ENCODE measurements at regions not wholly inside any gene's neighbourhood (a gene's known extent, or its start where the extent isn't known, plus 50 kb on each side); places are given as distances from the start of the nearest gene placed in this dataset.
A peak's percentile ranks its signal among the peaks of the same experiment; 100 is the strongest.

GRCh38 chr14:51307551-51307950 is 67.5 kb downstream of the TMX1 start:
- DNase-seq (ENCODE audit: low spot score) (no peak), FAIRE-seq (no peak)

GRCh38 chr14:51308866-51309265 is 68.8 kb downstream of the TMX1 start:
- no peak for DNase-seq (ENCODE audit: low spot score)
- FAIRE-seq, result no peak

DNA sequence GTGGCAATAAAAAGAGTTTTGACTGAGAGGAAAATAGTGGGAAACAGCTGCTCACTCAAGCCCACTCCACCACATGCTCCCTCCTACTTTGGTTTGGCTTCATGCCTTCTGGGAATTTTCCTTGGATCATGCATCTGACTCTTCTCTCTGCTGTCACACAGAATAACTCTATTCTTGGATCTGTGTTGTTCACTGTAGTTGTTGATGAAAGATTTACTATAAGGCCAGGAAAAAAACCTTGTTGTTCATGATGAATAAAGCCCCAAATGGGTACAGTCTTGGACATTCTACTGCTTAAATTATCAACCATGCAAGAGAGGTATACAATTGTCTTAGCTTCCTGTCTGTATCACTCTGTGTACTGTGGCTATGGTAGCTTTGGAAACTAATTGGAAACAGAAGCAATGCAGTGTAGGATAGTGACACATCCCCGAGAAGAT is 70.5 kb downstream of the TMX1 start:
- no peak for DNase-seq (ENCODE audit: low spot score)

DNA sequence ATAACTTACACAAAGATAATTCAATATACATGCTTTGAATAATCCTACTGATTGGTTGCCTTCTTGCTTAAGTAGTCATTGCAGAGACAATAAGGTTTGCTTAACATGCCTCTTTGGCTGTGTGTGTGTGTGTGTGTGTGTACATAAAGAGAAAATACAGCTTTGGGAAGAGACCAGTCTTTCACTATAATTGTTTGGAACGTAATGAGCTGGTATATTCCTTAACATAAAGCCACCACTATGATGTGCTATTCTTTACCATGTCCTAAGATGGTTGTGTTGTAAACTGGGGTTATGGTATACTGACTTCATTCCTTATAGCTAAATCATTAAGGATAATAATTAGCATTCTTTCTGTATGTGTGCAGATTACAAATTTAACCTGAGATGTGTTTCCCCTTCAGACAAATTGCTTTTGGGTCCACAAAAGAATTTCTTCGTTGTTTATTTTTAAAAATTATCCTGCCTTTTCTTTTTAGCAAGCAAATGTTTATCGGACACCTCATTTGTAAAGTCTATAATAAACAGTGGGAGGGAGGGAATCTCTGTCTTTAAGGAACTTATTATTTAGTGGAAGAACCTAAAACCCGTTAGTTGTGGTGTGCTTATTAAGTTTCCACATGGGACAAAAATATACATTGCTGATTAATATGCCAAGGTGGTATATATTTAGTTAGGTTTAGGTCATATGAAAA is 74.4 kb downstream of the TMX1 start:
- FAIRE-seq (peak; percentile 73), DNase-seq (ENCODE audit: low spot score) (no peak)

More for the DNA sequence above, 70.5 kb downstream of the TMX1 start:
- no peak for FAIRE-seq

DNA sequence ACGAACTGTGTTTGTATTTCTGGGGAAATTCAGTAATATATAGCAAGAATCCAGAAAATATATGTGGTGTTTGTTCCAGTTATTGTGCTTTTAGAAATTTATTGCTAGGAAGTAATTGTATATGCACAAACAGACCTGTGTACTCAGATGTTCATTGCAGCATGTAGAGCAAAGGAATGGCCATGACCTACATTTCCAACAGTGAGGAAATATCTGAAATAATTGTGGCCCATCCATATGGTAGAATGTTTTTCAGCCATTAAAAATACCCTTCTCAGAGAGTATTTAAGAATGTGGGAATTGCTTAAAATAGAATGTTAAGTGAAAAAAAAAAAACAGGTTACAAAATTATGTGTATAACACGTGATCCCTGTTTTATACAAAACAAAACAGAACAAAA is 77.3 kb downstream of the TMX1 start:
- FAIRE-seq, result no peak
- no peak for DNase-seq (ENCODE audit: low spot score)

- DNase-seq (ENCODE audit: low spot score) (no peak), FAIRE-seq (peak; percentile 91)
These were observed 79.0 kb downstream of the TMX1 start for GRCh38 chr14:51318813-51319597.

DNA sequence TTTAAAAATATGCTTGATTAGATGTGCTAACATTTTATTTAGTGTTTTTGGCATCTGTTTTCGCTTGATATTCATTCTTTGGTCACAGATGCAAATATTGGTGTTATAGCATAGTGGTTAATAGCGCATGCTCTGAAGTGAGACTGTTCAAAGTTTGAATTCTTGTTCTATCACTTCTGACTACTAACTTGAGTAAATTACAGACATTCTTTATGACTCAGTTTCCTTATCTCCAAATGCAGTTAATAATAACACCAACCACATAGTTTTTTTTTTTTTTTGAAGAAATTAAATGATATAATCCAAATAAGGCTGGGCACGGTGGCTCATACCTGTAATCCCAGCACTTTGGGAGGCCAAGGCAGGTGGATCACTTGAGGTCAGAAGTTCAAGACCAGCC is 81.0 kb downstream of the TMX1 start:
- DNase-seq (ENCODE audit: low spot score), result no peak
- no peak for FAIRE-seq

GRCh38 chr14:51323492-51323891 is 83.4 kb downstream of the TMX1 start:
- FAIRE-seq, result no peak
- no peak for DNase-seq (ENCODE audit: low spot score)

DNA sequence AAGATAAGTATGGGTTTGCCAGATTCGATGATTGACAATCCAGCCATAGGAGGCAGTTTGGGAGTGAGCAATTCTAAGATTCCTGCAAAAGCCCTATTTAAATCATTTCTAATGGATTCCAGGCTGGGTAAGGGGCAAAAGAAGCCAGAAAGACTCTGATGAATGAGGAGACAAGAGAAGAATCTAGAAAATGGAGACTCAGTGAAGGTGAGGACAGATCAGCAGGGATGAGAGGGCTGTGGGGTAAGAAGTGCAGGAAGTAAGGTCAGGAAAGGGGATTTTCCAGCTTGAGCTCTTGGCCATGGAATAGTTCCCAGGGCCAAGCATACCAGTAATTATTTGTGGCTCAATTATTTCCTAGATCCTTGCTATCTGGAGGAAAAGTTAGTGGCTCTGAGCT is 87.3 kb downstream of the TMX1 start:
- DNase-seq (ENCODE audit: low spot score) (no peak), FAIRE-seq (peak; percentile 9)

GRCh38 chr14:51328064-51328771 is 88.2 kb downstream of the TMX1 start:
- FAIRE-seq (peak; percentile 96), DNase-seq (ENCODE audit: low spot score) (peak; percentile 71)

DNA sequence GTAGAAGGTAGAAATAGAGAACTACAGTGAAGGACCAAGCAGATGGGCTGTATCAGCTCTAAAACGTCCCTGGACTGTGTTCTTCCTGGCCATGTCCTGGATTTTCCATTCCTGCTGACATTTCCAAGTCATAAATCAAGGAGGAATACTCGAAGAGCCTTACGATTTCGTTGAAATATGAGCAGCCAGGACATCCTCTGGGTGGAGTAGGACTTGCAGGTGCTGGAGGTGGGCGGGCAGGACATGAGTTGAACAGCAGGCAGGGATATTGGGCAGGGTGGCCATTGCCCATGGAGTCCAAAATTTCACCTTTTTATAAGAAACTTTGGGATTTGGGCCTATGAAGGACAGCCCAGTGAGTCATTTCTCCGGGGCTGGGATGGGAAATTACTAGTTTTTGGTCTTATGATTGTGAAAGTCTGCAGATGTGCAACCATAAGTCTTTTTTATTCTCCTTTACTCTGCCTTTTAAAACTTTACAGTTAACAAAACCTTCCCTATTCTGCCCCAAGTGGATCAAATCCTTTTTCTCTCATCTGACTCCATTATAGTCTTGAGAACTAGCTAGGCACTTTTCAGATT is 88.8 kb downstream of the TMX1 start:
- FAIRE-seq (no peak), DNase-seq (ENCODE audit: low spot score) (peak; percentile 33)

DNA sequence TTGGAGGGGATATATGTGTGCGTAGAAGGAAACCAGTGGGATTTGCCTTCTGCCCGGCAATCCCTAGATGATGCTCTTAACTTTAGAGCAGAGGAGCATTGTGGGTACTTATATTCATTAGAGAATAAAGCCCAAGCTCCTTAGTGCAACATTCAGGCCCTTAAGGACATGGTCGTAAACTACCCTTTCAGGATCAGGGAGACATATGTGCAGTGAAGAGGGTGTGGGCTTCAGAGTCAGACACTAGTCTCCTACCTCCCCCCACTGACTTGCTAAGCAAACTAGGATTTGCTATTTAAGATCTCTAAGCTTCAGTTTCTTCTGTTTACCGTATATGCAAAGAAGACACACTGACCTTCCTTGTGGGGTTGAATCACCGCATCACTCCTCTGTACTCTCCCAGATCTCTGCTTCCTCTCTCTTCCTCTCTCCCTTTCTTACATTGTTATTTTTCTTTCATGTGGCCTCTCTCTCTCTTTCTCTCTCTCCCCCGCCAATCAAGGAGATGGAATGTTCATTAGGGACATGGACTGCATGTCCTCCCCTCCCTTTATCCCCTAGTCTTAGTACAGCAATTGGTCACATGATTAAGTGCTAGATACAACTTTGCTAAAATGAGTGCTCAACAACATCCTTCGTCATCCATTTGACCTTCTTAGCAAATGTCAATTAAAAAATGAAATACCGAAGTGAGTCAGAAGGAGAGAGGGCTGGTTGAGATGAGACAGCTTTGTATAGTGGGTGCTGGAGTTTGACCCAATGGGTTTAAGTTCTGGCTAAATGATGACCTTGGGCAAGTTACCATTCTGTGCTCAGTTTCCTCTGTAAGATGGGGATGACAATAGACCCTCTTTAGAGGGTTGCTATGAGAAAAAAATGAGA is 91.7 kb downstream of the TMX1 start:
- DNase-seq (ENCODE audit: low spot score), result no peak
- peak; percentile 88 for FAIRE-seq

- FAIRE-seq (no peak), DNase-seq (ENCODE audit: low spot score) (no peak)
These were observed 93.3 kb downstream of the TMX1 start for GRCh38 chr14:51333299-51333698.

GRCh38 chr14:51333901-51334521 is 94.0 kb downstream of the TMX1 start:
- FAIRE-seq, result no peak
- no peak for DNase-seq (ENCODE audit: low spot score)

- DNase-seq (ENCODE audit: low spot score), result no peak
These were observed 94.5 kb downstream of the TMX1 start for GRCh38 chr14:51334566-51334965.

GRCh38 chr14:51335531-51335930 is 95.5 kb downstream of the TMX1 start:
- DNase-seq (ENCODE audit: low spot score), result no peak
- FAIRE-seq, result no peak

More at GRCh38 chr14:51334566-51334965, 94.5 kb downstream of the TMX1 start:
- FAIRE-seq, result no peak

DNA sequence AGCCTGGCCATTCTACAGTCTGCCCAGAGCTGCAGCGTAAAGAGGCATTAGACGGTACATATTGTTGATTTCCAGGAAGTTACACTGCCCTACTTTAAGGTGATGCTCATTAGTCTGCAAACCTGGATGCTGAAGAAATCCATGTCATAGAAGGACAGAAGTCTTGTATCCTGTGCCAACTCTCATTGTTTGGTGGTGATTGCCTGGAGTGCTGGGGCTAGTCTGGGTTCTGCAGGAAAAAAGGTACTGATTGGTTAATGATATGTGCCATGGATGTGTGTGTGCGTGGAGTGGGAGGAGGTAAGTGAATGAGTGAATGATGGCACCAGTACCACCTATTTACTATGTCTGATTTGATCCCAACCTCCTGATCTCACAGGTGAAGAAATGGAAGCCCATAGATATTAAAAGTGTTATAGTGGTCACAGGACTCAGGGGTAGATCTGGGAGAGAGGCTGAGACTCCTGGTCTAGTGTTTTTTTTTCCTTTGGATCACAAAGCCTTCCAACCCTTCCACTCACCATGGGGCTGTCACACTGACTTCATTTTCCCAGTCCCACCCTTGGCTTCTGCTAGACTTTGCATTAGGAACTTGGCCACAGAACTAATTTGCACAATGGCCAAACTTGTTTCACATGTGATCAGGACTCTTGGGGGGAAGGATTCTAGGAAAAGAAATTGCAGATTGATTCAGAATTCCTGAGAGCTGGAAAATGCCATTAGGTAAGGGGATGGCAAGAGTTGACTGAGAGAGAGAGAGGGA is 96.1 kb downstream of the TMX1 start:
- FAIRE-seq, result peak; percentile 76

GRCh38 chr14:51336734-51337133 is 96.7 kb downstream of the TMX1 start:
- no peak for FAIRE-seq

More for the DNA sequence above, 96.1 kb downstream of the TMX1 start:
- DNase-seq (ENCODE audit: low spot score), result no peak

GRCh38 chr14:51337520-51337919 is 97.5 kb downstream of the TMX1 start:
- FAIRE-seq (peak; percentile 20), DNase-seq (ENCODE audit: low spot score) (no peak)

More at GRCh38 chr14:51336734-51337133, 96.7 kb downstream of the TMX1 start:
- DNase-seq (ENCODE audit: low spot score), result no peak

Data from urothelium cell line (cell line).